HG02981 (cell line): ENCODE measurements at regions not wholly inside any gene's neighbourhood (a gene's known extent, or its start where the extent isn't known, plus 50 kb on each side); places are given as distances from the start of the nearest gene placed in this dataset.
"Not testable (repeated sequence)": the region's sequence is repeated elsewhere in the genome, so short reads cannot be mapped to it uniquely, and the experiment has no call there.

Experiments
- ATAC-seq: cut with Tn5 transposase; IDR thresholded peaks from one replicate; pipeline ENCODE4 v1.9.1; 2021; ENCODE audit warnings: mild to moderate bottlenecking, moderate library complexity; ENCODE audit not compliant: unreplicated experiment

GRCh38 chr7:68410693-68411092, 1187.6 kb upstream of the AUTS2 start:
- not testable (repeated sequence) for ATAC-seq

DNA sequence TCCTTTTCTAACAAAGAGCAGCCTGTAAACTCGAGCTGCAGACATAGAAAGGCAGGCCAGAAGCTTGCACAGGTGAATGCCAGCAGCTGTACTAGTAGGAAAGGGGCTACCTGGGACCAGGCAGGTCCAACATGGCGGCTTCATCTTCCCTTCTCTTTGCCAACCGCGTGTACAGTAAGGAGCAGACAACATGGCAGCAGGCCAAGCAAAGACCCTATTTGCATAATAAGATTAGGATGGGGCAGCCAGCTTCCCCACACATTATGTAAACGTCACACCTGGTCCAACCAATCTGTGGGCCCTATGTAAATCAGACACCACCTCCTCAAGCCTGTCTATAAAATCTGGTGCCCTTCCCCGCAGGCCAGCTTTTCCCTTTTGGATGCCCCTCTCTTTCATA, 1186.5 kb upstream of the AUTS2 start:
- ATAC-seq: no peak

DNA sequence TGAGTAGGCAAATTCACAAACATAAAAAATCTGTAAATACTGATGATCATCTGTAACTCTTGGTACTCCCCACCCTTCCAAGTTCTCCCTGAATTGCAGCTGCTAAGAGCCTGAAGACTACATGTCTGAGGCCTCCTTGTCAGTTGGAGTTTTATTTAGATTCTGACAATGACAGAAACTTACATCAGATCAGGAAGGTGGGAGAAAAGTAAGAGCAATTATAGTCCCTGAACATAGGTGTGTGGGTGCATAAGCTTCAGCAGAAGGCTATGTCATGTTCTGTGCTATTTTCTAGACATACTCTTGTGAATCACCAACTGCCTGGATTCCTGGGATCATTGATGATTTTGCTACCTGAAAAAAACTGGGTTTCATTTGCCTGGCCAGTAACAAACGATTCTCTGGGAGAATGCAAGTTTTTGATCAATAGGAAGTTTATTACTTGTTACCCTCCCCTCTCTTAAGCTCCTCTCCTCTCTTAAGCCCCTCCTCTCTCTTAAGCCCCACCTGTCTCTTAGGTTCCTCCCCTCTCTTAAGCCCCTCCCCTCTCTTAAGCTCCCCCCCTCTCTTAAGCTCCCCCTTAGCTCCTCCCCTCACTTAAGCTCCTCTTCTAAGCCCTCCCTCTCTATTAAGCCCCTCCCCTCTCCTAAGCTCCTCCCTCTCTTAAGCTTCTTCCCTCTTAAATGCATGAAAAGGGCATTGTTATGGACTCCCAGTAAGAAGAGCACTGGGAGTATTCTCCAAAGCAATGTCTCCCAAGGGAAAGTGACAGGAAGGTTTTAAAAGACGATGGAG, 1183.4 kb upstream of the AUTS2 start:
- no peak for ATAC-seq

- no peak for ATAC-seq
Measured at GRCh38 chr7:68417002-68417401, 1181.3 kb upstream of the AUTS2 start.

GRCh38 chr7:68417659-68418058, 1180.6 kb upstream of the AUTS2 start:
- no peak for ATAC-seq

DNA sequence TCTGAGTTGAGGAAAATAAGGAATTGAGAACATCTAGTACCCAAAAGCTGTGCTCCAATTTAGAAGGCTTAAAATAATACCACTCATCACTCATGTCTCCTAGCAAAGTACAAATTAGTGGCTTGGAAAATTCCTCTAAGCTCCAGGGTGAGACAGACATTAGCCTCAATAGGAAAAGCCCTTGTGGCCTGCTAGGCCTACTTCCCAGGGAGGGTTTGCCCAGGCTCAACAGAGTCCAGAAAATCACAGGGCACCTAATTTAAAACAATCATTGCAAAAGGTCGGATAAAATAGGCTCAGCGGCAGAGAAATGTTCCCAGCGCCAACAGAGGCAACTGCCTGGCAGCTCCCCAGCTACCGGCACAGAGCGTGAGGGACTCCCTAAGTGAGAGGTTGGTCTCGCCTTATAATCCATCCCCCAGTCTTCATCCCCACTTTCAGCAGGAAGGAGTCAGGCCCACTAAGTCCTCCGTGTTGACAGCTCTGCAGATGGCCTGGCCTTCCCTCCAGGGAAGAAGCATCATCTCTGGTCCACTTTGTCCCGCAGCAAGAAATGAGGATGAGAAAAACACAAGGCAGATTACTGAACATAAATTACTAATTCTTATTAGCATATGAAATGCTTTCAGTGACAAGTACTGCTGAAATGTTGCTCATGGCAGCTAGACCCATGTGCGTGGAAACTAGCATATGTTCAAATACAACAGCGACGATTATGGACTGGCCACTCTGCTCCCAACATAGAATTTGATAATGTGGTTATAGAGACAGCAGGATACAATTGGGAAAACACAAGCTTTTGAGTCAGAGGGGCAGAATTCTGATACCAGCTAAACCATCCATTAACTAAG, 1177.7 kb upstream of the AUTS2 start:
- ATAC-seq: no peak

- ATAC-seq: no peak
Measured at GRCh38 chr7:68421712-68422111, 1176.6 kb upstream of the AUTS2 start.

- no peak for ATAC-seq
Measured at GRCh38 chr7:68422281-68422680, 1176.0 kb upstream of the AUTS2 start.

- ATAC-seq: no peak
Measured at GRCh38 chr7:68423356-68423755, 1174.9 kb upstream of the AUTS2 start.

DNA sequence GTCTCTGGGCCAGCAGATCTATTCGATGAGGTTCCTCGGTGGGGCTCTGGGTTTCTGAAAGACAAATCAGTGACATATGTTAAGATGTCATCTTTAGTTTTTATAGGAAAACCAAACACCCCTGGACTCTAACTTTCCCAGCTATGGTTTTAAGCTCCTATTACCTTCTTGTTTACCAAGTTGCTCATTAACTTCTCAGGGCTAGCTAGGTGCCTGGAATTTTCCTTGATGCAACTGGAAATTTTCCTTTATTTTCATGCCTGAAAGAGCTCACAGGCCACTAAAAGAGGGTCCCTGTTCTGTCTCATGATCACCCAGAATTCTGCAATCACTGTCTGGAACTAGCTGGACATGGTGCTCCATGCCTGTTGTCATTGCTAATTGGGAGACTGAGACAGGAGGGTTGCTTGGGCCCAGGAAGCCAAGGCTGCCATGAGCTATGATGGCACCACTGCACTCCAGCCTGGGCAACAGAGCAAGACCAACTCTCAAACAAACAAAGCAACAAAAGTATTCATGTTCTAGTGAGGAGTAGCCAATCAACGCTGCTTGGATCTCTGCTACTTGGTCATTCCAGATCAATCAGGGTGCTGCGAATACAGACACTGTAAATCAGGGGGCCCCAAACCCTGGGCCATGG, 1173.5 kb upstream of the AUTS2 start:
- ATAC-seq: no peak

- no peak for ATAC-seq
Measured at GRCh38 chr7:68425377-68425776, 1172.9 kb upstream of the AUTS2 start.

GRCh38 chr7:68429411-68430117, 1168.7 kb upstream of the AUTS2 start:
- ATAC-seq: no peak

DNA sequence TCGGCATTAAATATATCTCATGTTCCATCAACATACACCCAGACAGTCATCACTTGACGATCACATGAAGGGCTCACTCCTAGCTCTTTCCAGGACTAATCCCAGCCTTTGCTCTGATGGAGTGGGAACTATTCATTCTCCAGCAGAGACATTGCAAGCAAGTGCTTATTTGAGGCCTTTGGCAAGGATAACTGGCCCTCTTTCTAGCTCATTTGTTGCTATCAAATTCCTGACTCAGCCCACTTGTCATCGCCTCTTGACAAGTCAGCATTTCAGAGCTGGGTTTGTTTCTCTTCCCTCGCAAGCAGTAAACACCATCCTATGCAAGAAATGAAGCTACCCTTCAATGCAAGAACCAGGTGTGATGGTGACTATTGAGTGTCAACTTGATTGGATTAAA, 1165.7 kb upstream of the AUTS2 start:
- no peak for ATAC-seq

DNA sequence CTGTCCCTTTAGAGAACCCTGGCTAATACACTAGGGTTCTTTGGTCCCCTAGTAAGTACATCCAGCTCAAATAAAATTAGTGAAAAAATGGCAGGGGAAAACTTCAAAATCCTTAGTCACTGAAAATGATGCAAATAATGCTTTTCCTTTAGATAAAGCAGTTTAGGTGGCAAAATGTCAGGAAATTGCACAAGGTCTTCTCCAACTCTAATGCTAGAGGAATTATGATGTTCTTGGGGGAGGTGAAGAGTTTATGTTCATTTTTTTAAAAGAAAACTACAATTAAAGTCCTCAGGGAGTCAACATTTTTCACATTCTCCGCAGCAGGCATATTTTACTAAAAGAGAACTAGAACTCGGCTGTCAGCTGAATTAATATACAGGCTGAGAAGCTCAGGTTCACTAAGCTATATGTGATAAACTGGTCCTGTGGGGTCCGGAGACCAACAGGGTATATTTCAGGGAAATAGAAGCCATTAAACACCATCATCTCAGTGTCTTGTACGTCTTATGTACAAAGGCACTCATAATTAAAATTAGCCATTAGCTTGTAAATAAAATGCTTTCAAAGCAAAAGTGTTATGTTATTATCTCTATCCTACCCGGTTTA, 1164.7 kb upstream of the AUTS2 start:
- no peak for ATAC-seq

DNA sequence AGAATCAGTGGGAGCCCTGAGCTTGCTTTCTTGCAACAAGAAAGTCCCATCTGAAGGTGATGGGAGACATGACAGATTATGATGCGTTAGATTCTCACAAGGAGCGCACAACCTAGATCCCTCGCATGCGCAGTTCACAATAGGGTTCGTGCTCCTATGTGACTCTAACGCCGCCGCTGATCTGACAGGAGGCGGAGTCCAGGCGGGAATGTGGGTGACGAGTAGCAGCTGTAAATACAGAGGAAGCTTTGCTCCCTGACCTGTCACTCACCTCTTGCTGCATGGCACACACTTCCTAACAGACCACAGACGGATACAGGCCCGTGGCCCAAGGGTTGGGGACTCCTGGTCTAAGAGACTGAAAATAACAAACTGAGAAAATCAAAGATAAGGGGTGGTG, 1163.4 kb upstream of the AUTS2 start:
- ATAC-seq: no peak

DNA sequence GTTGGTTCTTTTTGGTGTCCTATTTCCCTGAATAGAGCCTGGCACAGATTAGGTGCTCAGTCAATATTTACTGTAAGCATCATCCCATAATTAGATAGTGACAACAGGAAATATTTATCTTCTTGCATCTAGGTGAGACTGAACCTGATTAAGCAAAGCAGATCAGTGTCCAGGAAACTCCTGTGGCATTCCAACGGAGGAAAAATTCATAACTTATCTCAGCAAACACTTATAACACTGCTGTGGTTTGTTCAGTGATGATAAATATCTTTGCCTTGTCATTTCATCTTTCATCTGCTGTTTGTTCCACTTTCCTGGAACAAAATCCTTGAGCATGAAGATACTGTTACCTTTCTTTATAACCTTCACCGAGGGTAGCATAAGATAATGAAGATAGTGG, 1160.3 kb upstream of the AUTS2 start:
- ATAC-seq: no peak

DNA sequence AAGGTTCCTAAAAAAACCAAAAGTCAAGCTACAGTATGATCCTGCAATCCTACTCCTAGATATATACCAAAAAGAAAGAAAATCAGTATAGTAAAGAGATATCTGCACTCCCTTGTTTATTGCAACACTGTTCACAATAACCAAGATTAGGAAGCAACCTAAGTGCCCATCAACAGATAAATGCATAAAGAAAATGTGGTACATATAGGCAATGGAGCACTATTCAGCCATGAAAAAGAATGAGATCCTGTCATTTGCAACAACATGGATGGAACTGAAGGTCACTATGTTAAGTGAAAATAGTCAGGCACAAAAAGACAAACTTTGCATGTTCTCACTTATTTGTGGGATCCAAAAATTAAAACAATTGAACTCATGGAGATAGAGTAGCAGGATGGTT, 1159.5 kb upstream of the AUTS2 start:
- no peak for ATAC-seq

DNA sequence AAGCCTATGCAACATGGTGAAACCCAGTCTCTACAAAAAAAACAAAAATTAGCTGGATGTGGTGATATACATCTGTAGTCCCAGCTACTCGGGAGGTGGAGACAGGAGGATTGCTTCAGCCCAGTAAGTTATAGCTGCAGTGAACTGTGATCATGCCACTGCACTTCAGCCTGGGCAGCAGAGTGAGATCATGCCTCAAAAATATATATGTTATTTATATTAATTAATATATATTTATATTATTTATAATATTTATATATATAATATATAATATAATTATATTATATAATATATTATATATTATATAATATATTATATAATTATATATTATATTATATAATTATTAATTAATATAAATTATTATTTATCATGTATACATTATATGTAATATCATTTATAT, 1158.4 kb upstream of the AUTS2 start:
- ATAC-seq: no peak

GRCh38 chr7:68440866-68441265, 1157.4 kb upstream of the AUTS2 start:
- ATAC-seq: no peak

- no peak for ATAC-seq
Measured at GRCh38 chr7:68441645-68442044, 1156.6 kb upstream of the AUTS2 start.
